Hematopoietic multipotent progenitor cell treated with erythropoietin and hydrocortisone succinate and interleukin-3 and kit ligand, for 17 days (in vitro differentiated cells): ENCODE measurements at regions not wholly inside any gene's neighbourhood (a gene's known extent, or its start where the extent isn't known, plus 50 kb on each side); places are given as distances from the start of the nearest gene placed in this dataset.

Source experiments
- DNase-seq: peaks from one replicate; pipeline ENCODE4 v3.0.0-alpha.2; 2015; ENCODE audit warnings: low spot score

DNA sequence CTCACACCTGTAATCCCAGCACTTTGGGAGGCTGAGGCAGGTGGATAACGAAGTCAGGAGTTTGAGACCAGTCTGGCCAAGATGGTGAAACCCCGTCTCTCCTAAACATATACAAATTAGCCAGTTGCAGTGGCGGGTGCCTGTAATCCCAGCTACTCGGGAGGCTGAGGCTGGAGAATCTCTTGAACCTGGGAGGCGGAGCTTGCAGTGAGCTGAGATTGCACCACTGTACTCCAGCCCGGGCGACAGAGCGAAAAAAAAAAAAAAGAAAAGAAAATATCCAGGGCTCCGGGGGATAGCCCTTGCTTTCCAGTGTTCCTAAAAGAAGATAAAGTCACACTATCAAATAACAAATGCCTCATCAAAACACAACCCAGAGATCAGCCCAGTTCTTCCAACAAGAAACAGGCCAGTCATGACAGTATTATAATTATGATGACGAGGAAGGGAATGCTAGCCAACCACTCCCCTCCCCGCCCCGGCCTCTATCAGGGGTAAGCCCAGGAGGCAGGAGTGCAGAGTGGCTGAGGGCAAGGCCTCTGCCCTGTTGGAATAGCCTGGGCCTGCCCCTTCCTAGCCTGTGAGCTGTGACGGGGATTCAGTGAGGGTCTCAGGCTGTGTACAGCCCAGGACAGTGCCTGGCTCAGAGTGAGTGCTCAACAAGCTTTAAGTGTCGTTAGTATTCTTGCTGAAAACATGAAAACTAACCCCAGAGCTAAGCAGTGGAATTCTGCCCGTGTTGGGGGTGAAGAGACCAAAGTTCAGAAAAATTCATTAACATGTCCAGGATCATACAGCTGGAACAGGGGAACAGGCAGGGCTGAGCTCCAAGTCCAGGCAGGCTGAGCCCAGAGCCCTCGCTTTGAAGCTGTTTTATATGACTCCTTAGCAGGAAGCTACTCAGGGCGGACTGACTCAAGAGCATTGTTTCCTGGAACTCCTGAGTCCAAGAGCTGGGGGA, 54.3 kb downstream of the FAM241B start:
- DNase-seq, result no peak

- no peak for DNase-seq
Measured at GRCh38 chr10:69684981-69685353, 54.9 kb downstream of the FAM241B start.

DNA sequence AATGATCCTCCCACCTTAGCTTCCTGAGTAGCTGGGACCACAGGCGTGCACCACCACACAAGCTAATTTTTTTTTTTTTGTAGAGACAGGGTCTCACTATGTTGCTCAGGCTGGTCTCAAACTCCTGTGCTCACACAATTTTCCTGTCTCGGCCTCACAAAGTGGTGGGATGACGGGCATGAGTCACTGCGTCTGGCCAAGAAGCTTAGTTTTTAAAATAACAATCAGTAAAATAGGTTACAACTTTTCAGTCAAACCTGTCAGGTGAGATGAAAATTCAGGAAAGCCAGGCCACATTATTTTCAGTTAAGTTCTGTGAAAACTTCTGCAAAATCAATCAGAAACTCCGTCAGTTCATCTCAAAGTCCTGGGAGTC, 55.4 kb downstream of the FAM241B start:
- no peak for DNase-seq

- no peak for DNase-seq
Measured at GRCh38 chr10:69685802-69686585, 55.9 kb downstream of the FAM241B start.

DNA sequence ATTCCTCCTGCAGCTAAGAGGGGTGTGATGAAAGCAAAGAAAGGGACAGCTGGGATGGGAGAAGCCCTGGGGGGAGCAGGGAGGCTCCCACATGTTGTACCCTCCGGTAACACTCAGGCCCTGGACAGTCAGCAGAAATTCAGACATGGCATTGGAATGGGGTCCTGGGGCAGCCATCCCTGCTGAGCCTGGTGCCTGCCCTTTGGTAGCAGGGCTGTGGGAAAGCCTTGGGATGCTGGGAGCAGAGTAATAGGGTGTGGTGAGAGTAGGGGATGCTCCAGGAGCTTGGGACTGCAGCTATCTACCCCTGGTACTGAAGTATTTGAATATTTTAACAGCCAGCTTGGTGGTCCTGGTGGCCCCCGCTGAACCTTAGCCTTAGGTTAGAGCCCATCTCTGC, 56.8 kb downstream of the FAM241B start:
- no peak for DNase-seq

DNA sequence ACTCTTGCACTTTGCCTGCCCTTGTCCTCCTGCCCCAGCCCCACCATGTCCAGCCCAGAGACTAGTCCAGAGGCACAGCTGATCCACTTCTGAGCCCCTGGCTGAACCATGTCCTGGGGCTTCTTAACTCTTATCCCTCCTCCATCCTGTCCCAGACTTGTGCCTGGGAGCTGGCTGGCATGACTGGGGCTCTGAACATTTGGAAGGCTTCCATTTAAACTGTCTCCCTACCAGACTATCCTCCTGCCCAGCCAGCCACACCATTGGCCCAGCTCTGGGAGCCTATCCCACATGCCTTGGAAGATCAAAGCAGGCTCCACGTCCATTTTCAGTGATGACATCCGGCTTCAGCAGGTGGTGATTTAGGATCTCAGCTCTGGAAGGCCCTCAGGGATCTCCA, 57.4 kb downstream of the FAM241B start:
- DNase-seq, result no peak

GRCh38 chr10:69692267-69692666, 62.2 kb downstream of the FAM241B start:
- no peak for DNase-seq

DNA sequence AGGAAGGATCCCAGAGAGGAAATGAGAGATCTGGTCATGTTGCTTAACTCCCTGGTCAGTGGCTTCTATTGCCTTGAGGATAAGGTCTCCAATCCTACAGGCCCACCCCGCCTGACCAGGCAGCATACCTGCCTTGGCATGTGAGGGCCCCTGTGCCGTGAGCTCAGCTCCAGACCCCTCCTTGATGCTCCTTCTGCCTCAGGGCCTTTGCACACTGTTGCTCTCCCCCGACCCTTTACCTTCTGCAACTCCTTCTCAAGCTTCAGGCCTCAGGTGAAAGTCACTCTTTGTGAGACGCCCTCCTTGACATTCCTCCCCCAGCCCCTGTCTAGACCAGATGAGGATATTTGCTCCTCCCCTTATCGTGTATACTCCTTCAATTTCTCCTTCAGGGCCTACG, 62.8 kb downstream of the FAM241B start:
- DNase-seq, result no peak

DNA sequence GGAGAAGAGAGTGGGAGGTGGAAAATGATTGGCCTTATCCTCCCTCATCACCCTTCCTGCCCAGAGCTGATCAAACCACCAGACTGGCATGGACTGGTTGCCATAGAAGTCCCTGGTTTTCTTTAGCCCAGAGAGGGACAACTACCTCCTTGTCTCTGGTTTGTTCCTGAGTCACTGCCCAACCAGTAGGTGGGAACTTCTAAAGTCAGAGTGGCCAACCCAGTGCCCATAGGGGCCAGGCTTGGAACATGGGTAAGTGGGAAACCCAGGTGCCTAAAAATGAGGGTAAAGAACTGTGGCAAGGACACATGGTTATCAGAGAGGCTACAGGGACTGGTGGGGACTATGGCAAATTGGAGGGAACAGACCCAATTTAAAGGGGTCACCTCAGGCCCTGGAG, 63.8 kb downstream of the FAM241B start:
- DNase-seq, result no peak

- DNase-seq, result no peak
Measured at GRCh38 chr10:69696073-69696731, 66.2 kb downstream of the FAM241B start.

DNA sequence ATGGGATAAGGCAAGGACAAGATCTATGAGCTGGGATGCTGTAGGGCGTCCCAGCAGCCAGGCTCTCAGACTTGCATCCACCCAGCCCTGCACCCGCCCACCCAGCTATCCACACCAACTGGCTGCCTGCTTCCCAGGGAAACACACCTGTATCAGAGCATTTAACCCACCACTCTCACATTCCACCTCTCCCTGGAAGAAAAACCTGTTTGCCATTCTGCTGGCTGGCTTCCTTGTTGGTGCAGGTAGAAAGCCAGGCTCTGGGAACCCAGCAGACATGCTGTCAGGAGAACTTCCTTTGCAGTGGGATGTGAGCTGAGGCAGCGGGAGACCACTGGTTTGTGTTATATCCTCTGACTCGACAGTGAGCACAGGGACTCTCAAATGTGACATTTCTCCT, 67.0 kb downstream of the FAM241B start:
- no peak for DNase-seq

- no peak for DNase-seq
Measured at GRCh38 chr10:69703256-69703655, 73.2 kb downstream of the FAM241B start.

DNA sequence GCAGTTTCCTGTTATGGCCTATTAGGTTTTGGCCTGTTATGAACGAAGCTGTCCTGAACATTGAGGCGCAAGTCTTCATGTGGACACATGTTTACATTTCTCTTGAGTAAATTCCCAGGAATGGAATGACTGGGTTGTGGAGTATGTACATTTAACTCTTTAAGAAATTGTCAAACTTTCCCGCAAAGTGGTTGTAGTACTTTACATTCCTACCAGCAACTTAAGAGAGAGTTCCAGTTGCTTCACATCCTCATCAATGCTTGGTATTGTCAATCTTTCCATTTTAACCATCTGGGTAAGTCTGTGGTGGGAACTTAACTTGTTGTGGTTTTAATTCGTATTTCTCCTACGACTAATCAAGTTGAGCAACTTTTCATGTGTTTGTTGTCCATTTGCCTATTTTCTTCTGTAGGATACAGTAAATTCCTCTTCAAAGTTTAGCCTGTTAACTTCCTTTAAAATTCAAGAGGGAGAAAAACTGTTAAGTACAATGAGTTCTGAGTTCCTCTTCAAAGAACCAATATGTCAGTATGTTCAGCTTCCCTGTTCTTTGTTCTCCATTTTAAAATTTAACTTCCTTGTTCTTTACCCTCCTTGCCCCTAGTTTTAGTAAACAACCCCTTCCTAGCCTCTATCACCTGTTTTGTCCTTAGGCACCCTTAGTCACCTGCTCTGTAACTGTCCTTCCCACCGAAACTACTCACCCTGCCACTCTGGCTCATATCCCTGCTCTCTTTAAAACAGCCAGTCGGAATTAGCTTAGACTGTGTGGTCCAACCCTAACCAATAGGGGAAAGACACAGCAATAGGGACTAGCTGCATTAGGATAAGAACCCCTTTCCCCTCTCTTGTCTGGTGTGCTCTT, 74.0 kb downstream of the FAM241B start:
- no peak for DNase-seq

- no peak for DNase-seq
Measured at GRCh38 chr10:69709366-69709941, 79.4 kb downstream of the FAM241B start.

DNA sequence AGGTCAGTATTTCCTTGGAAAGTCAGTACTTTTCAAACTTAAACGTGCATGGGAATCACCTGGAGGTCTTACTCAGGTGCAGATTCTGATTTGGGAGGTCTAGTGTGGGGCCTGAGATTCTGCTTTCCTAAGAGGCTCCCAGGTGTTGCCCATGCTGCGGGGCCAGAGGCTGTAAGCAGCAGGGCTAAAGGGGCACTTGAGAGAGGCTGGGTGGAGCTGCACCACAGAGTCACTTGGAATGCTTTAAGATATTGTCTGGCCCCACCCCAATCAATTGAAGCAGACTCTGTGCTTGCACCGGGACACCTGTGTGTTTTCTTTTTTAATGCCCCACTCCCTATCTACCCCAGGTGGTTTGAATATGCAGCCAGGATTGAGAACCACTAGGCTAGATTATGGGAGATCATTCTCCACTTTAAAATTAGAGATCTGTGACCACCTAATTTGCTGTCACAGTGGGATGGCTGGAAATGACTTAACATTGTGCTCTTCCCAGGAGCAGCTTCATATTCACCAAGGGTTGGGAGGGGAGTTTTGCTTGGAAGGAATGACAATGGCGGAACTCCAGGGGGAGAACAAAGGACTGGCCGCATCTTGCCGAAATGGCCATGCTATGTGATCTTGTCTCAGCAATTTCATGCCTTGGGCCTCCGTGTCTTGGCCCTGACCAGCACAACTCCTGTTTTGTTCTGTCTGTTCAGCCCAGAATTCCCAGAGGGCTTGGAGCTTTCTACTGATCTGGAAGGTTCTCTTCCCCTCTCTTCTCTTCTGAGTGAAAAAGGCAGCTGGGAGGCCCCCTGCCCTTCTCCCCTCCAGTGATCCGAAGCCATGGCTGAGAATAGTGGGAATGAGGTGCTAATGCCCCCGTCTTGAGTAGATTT, 80.2 kb downstream of the FAM241B start:
- no peak for DNase-seq

DNA sequence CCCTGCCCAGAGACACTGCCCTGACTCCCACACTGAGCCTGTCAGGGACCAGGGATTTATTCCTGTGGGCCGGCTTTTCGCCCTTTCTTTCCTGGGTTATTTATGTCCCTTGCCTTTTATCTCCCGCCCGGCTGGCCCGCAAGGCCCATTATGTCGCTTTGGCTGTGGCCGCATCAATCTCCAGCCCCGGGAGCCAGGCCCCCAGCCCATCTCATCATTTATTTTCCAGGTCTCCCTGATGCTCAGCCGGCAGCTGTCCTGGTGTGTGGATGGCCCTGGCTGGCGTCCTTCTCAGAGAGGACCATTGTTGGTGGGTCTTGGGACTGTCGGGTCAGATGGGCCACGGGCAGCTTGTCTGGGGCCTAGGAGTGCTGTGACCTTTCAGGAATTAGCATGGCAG, 82.3 kb downstream of the FAM241B start:
- no peak for DNase-seq

- no peak for DNase-seq
Measured at GRCh38 chr10:69714572-69714971, 84.5 kb downstream of the FAM241B start.

- DNase-seq, result no peak
Measured at GRCh38 chr10:69715156-69715898, 85.3 kb downstream of the FAM241B start.

DNA sequence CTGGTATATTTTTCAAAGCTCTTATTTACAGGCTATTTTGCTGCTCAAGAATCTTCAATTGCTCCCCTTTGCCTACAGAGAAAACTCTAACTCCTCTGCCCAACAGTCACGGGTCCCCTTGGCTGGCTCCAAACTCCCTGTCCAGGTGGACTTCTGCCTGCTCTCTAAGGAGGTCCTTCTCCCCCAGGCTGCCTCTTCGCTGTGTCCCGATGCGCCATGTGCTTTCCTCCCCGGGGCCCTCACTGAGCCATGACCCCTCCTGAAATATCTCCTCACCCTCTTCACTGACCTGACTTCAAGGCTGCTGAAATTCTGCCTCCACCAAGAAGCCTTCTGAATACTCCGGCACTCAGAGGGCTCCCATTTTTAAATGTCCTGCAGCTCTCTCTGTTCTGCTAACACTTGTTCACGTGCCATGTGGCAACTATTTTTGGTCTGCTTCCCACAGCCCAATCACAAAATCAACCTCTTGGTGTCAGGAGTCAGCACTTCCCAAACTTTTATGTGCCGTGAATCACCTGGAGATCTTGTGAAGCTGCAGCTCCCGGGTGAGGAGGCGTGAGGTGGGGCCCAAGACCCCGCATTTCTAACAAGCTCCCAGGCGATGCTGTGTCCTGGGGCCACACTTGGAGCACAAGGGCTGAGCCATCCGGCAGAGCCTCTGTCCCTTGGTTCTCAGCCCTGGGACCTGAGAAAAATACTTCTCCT, 85.7 kb upstream of the COL13A1 start:
- no peak for DNase-seq
